HCT116 (cell line): ENCODE measurements at regions not wholly inside any gene's neighbourhood (a gene's known extent, or its start where the extent isn't known, plus 50 kb on each side); places are given as distances from the start of the nearest gene placed in this dataset.

Source experiments
- ATAC-seq: fragments of 200-7000 bp; cut with Tn5 transposase; 2 replicates; pipeline ENCODE4 v1.9.1; 2020; ENCODE audit warnings: mild to moderate bottlenecking, moderate library complexity
- BruUV-seq: library from RNA; stranded (reverse); fragments of 400-500 nt; replicated peaks from 2 replicates; lab custom pipeline; 2021; lab: Mats Ljungman, UMichigan
- CTCF ChIA-PET: fragments of 300-600 bp; sonication (Branson Sonifier 250); formaldehyde crosslinking; loops from one replicate; lab custom pipeline; 2021; ENCODE audit warnings: antibody characterized with exemption; lab: Charles Lee
- POLR2A ChIA-PET: fragments of 300-600, 350-600 bp; sonication (Branson Sonifier 250); formaldehyde crosslinking; loops from one replicate; lab custom pipeline; 2021; ENCODE audit warnings: antibody characterized with exemption; lab: Charles Lee
- RAD21 ChIA-PET, 2 experiments: fragments of 300-600 bp; sonication (Branson Sonifier 250); formaldehyde crosslinking; loops; one replicate each; lab custom pipeline; 2023; ENCODE audit warnings: low total read pairs in 2 of 2; ENCODE audit not compliant: uncharacterized antibody in 2 of 2, unreplicated experiment in 2 of 2, low non-redundant PET in 1 of 2; lab: Charles Lee
- DNase-seq: peaks from one replicate; pipeline ENCODE4 v3.0.0-alpha.2; 2010; ENCODE audit warnings: low read depth, low spot score
- H2AFZ ChIP-seq: fragments of 200-600 bp; shearing (Covaris generic), sonication (generic); 2 replicates; pipeline ENCODE4 v1.6.1; 2017; ENCODE audit warnings: low read depth, mixed run types, mixed read lengths, antibody characterized with exemption, low read length; ENCODE audit not compliant: poor library complexity, severe bottlenecking
- H3K27ac ChIP-seq: 2 replicates; pipeline ENCODE4 v1.5.1; 2012; ENCODE audit warnings: low read depth, low read length
- H3K27me3 ChIP-seq: fragments of 200-600 bp; sonication (generic); 2 replicates; pipeline ENCODE4 v1.6.1; 2016; ENCODE audit warnings: mixed run types, low read length, mixed read lengths; ENCODE audit not compliant: insufficient read depth
- H3K36me3 ChIP-seq, 2 experiments: fragments of 200-500 bp in 1 of 2; fragments of 200-600 bp in 1 of 2; sonication (Bioruptor generic) in 1 of 2; sonication (generic) in 1 of 2; 2 replicates each; pipeline versions ENCODE4 v1.5.1 to v1.6.1; 2014 to 2016; ENCODE audit warnings: low read length in 2 of 2, inconsistent platforms in 1 of 2, mixed read lengths in 1 of 2, mixed run types in 1 of 2; ENCODE audit not compliant: insufficient read depth in 2 of 2, control insufficient read depth in 1 of 2
- H3K4me1 ChIP-seq, 2 experiments: fragments of 200-600 bp in 1 of 2; sonication (generic) in 1 of 2; 2 replicates each; pipeline versions ENCODE4 v1.5.1 to v1.6.1; 2012 to 2017; ENCODE audit warnings: low read length in 2 of 2, inconsistent platforms in 1 of 2, mild to moderate bottlenecking in 1 of 2, mixed read lengths in 1 of 2, mixed run types in 1 of 2, moderate library complexity in 1 of 2; ENCODE audit not compliant: insufficient read depth in 2 of 2, control insufficient read depth in 1 of 2
- H3K4me2 ChIP-seq: fragments of 200-600 bp; sonication (generic); 2 replicates; pipeline ENCODE4 v1.6.1; 2017; ENCODE audit warnings: mixed run types, low read length, mixed read lengths
- H3K4me3 ChIP-seq, 2 experiments: fragments of 200-600 bp in 1 of 2; sonication (generic) in 1 of 2; replicated peaks in 1 of 2; 2 replicates each; pipeline ENCODE4 v1.5.1; 2011 to 2016; ENCODE audit warnings: low read length in 2 of 2, control low read depth in 1 of 2, low read depth in 1 of 2, mild to moderate bottlenecking in 1 of 2, mixed read lengths in 1 of 2, mixed run types in 1 of 2
- H3K79me2 ChIP-seq: fragments of 200-600 bp; sonication (generic); 2 replicates; pipeline ENCODE4 v1.6.1; 2017; ENCODE audit warnings: mild to moderate bottlenecking, mixed run types, low read length, moderate library complexity, mixed read lengths; ENCODE audit not compliant: insufficient read depth
- H3K9ac ChIP-seq: fragments of 200-600 bp; sonication (generic); 2 replicates; pipeline ENCODE4 v1.6.1; 2016; ENCODE audit warnings: low read length, mixed read lengths
- H3K9me2 ChIP-seq: fragments of 200-600 bp; sonication (generic), shearing (Covaris generic); 2 replicates; pipeline ENCODE4 v1.6.1; 2017; ENCODE audit warnings: mixed run types, mild to moderate bottlenecking, moderate library complexity; ENCODE audit not compliant: insufficient read depth
- H3K9me3 ChIP-seq, 2 experiments: fragments of 200-500 bp in 1 of 2; fragments of 200-600 bp in 1 of 2; sonication (Bioruptor generic) in 1 of 2; sonication (generic) in 1 of 2; 2 replicates each; pipeline ENCODE4 v1.6.1; 2014 to 2017; ENCODE audit warnings: low read length in 2 of 2, mixed read lengths in 2 of 2, inconsistent platforms in 1 of 2, low read depth in 1 of 2, mild to moderate bottlenecking in 1 of 2, mixed run types in 1 of 2, moderate library complexity in 1 of 2; ENCODE audit not compliant: control insufficient read depth in 1 of 2, insufficient read depth in 1 of 2
- H4K20me1 ChIP-seq: fragments of 200-600 bp; sonication (generic), shearing (Covaris generic); 2 replicates; pipeline ENCODE4 v1.6.1; 2017; ENCODE audit warnings: mixed run types, mild to moderate bottlenecking, moderate library complexity; ENCODE audit not compliant: insufficient read depth
- EZH2phosphoT487 ChIP-seq: fragments of 200-600 bp; IDR thresholded peaks from 2 replicates; pipeline ENCODE4 v1.6.1; 2018; ENCODE audit warnings: antibody characterized with exemption, borderline replicate concordance
- POLR2A ChIP-seq: IDR thresholded peaks from 2 replicates; pipeline ENCODE4 v1.7.0; 2011; ENCODE audit warnings: borderline replicate concordance; ENCODE audit not compliant: insufficient read depth, insufficient read length; ENCODE audit errors: extremely low read depth
- ZFX ChIP-seq: fragments of 450-650 bp; IDR thresholded peaks from 2 replicates; pipeline ENCODE4 v1.6.1; 2017
- intact Hi-C: fragments of 100-400 bp; cut with micrococcal nuclease; formaldehyde crosslinking; loops from 2 replicates; pipeline ENCODE4 v1.10.0; 2022
- TF ChIP-seq, protein P1 (sequence below): IDR thresholded peaks from 2 replicates; pipeline ENCODE4 v1.6.1; 2011; ENCODE audit warnings: mild to moderate bottlenecking, low read length, moderate library complexity; ENCODE audit not compliant: insufficient replicate concordance; ENCODE audit errors: extremely low read depth
- TF ChIP-seq, protein P2 (sequence below): IDR thresholded peaks from 2 replicates; pipeline ENCODE4 v1.6.1; 2012
- TF ChIP-seq, protein P3 (sequence below), 3 experiments: fragments of 200-600 bp in 1 of 3; sonication (generic) in 1 of 3; IDR thresholded peaks in 2 of 3; conservative IDR thresholded peaks in 1 of 3; 2 replicates each; pipeline ENCODE4 v1.5.1; 2012 to 2017; ENCODE audit warnings: low read depth in 2 of 3, low read length in 2 of 3, antibody characterized with exemption in 1 of 3, borderline replicate concordance in 1 of 3, control low read depth in 1 of 3, mild to moderate bottlenecking in 1 of 3, mixed read lengths in 1 of 3, mixed run types in 1 of 3, moderate library complexity in 1 of 3; ENCODE audit not compliant: insufficient read depth in 1 of 3

DNA sequence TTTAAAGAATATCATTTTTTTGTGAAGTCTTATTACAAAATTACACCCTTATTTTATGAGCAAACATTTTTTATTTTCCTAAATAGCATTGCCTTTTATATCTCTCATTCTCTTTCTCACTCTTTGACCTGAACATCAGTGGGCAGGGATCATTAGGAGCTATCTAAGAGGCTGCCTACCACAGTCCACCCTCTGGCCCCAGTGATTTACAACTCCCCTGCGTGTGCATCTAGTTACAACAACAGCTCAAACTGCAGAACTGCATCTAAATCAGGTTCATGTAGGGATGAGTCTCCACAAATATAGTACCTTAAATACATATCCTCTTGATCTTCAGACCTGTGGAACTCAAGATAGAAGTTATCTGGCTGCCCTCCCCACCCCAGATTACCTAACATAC is 172.4 kb upstream of the CXCR4 start:
- Histone ChIP-seq H3K9me2 (no peaks in the 10 kb centered on the region), H3K4me1 (peaks cover 0 to 4% of the 10 kb centered on the region in 2 experiments; a peak in 1 of 4 replicates), H3K27ac (no peak overlapping the region), H3K4me2 (no peak overlapping the region), H3K4me3 (no peak overlapping the region), H3K9me3 (no peaks in the 10 kb centered on the region), H3K27me3 (no peaks in the 10 kb centered on the region), H3K9ac (no peak overlapping the region), H3K79me2 (no peaks in the 10 kb centered on the region), H2AFZ (no peak overlapping the region), H3K36me3 (no peaks in the 10 kb centered on the region), H4K20me1 (no peaks in the 10 kb centered on the region)
- BruUV-seq, result no TSS peak
- ATAC-seq (no peak), DNase-seq (no peak)
- ChIA-PET CTCF (no interaction called here), RAD21 (no interaction called here), POLR2A (no interaction called here)
- intact Hi-C loops, result no loop called here
- TF ChIP-seq, protein P1, sequence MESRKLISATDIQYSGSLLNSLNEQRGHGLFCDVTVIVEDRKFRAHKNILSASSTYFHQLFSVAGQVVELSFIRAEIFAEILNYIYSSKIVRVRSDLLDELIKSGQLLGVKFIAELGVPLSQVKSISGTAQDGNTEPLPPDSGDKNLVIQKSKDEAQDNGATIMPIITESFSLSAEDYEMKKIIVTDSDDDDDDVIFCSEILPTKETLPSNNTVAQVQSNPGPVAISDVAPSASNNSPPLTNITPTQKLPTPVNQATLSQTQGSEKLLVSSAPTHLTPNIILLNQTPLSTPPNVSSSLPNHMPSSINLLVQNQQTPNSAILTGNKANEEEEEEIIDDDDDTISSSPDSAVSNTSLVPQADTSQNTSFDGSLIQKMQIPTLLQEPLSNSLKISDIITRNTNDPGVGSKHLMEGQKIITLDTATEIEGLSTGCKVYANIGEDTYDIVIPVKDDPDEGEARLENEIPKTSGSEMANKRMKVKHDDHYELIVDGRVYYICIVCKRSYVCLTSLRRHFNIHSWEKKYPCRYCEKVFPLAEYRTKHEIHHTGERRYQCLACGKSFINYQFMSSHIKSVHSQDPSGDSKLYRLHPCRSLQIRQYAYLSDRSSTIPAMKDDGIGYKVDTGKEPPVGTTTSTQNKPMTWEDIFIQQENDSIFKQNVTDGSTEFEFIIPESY, result no peak
- TF ChIP-seq POLR2A (no peak), ZFX (no peak), EZH2phosphoT487 (no peak)
- TF ChIP-seq, protein P2, sequence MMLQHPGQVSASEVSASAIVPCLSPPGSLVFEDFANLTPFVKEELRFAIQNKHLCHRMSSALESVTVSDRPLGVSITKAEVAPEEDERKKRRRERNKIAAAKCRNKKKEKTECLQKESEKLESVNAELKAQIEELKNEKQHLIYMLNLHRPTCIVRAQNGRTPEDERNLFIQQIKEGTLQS, result no peak
- TF ChIP-seq, protein P3, sequence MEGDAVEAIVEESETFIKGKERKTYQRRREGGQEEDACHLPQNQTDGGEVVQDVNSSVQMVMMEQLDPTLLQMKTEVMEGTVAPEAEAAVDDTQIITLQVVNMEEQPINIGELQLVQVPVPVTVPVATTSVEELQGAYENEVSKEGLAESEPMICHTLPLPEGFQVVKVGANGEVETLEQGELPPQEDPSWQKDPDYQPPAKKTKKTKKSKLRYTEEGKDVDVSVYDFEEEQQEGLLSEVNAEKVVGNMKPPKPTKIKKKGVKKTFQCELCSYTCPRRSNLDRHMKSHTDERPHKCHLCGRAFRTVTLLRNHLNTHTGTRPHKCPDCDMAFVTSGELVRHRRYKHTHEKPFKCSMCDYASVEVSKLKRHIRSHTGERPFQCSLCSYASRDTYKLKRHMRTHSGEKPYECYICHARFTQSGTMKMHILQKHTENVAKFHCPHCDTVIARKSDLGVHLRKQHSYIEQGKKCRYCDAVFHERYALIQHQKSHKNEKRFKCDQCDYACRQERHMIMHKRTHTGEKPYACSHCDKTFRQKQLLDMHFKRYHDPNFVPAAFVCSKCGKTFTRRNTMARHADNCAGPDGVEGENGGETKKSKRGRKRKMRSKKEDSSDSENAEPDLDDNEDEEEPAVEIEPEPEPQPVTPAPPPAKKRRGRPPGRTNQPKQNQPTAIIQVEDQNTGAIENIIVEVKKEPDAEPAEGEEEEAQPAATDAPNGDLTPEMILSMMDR (IDR thresholded peaks at IDR 0.05 in 2 of 3, conservative IDR thresholded peaks at IDR 0.05 in 1 of 3; ENCODE audit: borderline replicate concordance in 1 of 3, insufficient read depth in 1 of 3, low read depth in 2 of 3, low read length in 2 of 3), result no peak
